Right lobe of liver (tissue), 6 donors: ENCODE measurements at regions not wholly inside any gene's neighbourhood (a gene's known extent, or its start where the extent isn't known, plus 50 kb on each side); places are given as distances from the start of the nearest gene placed in this dataset.

Experiments
- ATAC-seq, 4 donors: fragments of 200-7000 bp; cut with Tn5 transposase; one replicate each; pipeline ENCODE4 v1.9.1; 2020; ENCODE audit warnings: mild to moderate bottlenecking in 4 of 4, moderate library complexity in 4 of 4
- DNase-seq, 3 donors: peaks; one replicate each; pipeline ENCODE4 v3.0.0-alpha.2; 2020
- H3K27ac ChIP-seq, 3 donors: fragments of 200-600 bp; one replicate each; pipeline ENCODE4 v1.8.0; 2022
- H3K27me3 ChIP-seq, 2 donors: fragments of 200-600 bp; one replicate each; pipeline ENCODE4 v1.8.0; 2022
- H3K36me3 ChIP-seq, 4 donors: fragments of 200-600 bp; sonication (generic) in 1 of 4; one replicate each; pipeline versions ENCODE4 v1.5.1 to v1.8.0; 2017 to 2022; ENCODE audit warnings: control low read depth in 1 of 4
- H3K4me1 ChIP-seq, 4 donors: fragments of 200-600 bp; sonication (generic) in 1 of 4; one replicate each; pipeline versions ENCODE4 v1.5.1 to v1.8.0; 2017 to 2022; ENCODE audit warnings: control low read depth in 1 of 4
- H3K4me3 ChIP-seq, 3 donors: fragments of 200-600 bp; one replicate each; pipeline ENCODE4 v1.8.0; 2022
- H3K9me3 ChIP-seq, 4 donors: fragments of 200-600 bp; sonication (generic) in 1 of 4; one replicate each; pipeline versions ENCODE4 v1.5.1 to v1.8.0; 2017 to 2022; ENCODE audit warnings: control low read depth in 1 of 4
- POLR2A ChIP-seq: fragments of 450-650 bp; IDR thresholded peaks from one replicate; pipeline ENCODE4 v1.6.1; 2017; ENCODE audit warnings: antibody characterized with exemption, mild to moderate bottlenecking
- WGBS: methylation state at CpG from one replicate; pipeline ENCODE4 v1.1.6; 2018; ENCODE audit warnings: low coverage, low lambda C conversion rate; ENCODE audit not compliant: insufficient coverage; ENCODE audit errors: missing lambda C conversion rate; 5-methylcytosine and 5-hydroxymethylcytosine counted together
- intact Hi-C, 2 donors: fragments of 100-400 bp; cut with DNase I; formaldehyde crosslinking; loops; one replicate each; pipeline versions ENCODE4 v1.11.2 to v1.14.1; 2022
- TF ChIP-seq, protein P1 (sequence below), 4 donors: fragments of 200-600 bp in 3 of 4; fragments of 450-650 bp in 1 of 4; IDR thresholded peaks; one replicate each; pipeline versions ENCODE4 v1.5.1 to v1.8.0; 2016 to 2022; ENCODE audit warnings: antibody characterized with exemption in 4 of 4, mild to moderate bottlenecking in 2 of 4
- donor health status: DM: no; HTN: yes; CAD: no.
- donor health status: DM: no; HTN: no; CAD: no.
- donor health status: DM: no; HTN: no; CAD: no.
- donor health status: DM: no; HTN: yes; CAD: no.
- donor health status: DM: no; HTN: yes; CAD: no.

DNA sequence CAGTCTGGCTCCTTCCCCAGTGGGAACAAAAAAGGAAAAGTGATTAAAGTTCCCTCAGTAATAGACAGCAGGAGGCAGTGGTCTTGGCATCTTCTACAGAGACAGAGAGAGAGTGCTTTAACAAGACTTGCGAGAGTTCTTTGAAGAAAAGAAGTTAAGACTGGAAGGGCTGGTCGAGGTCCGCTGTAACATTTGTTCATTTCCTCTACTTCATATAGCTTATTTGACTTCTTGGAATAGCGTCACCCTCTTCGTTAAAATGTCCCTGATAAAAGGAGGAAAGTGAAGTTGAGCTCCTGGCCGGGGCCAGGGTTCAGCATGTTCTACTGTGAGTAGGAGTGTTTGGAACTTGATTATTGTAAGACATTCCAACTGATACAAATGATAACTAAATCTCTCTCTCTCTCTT lies 179.8 kb downstream of the SLIT2 start:
- DNase-seq (no peak), ATAC-seq (no peak)
- H3K4me1 ChIP-seq = peaks cover 0 to 4% (median 0%) of the 10 kb centered on the region in 4 donors
- intact Hi-C loops = no loop called here
- H3K4me3 ChIP-seq = no peak overlapping the region
- H3K27ac ChIP-seq = no peak overlapping the region
- no peak for TF ChIP-seq POLR2A
- TF ChIP-seq, protein P1, sequence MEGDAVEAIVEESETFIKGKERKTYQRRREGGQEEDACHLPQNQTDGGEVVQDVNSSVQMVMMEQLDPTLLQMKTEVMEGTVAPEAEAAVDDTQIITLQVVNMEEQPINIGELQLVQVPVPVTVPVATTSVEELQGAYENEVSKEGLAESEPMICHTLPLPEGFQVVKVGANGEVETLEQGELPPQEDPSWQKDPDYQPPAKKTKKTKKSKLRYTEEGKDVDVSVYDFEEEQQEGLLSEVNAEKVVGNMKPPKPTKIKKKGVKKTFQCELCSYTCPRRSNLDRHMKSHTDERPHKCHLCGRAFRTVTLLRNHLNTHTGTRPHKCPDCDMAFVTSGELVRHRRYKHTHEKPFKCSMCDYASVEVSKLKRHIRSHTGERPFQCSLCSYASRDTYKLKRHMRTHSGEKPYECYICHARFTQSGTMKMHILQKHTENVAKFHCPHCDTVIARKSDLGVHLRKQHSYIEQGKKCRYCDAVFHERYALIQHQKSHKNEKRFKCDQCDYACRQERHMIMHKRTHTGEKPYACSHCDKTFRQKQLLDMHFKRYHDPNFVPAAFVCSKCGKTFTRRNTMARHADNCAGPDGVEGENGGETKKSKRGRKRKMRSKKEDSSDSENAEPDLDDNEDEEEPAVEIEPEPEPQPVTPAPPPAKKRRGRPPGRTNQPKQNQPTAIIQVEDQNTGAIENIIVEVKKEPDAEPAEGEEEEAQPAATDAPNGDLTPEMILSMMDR (IDR thresholded peaks at IDR 0.05) = no peak
- H3K27me3 ChIP-seq = no peaks in the 10 kb centered on the region
- H3K9me3 ChIP-seq = no peaks in the 10 kb centered on the region
- WGBS = 68% methylated on average over 6 of the region's 6 CpGs
- H3K36me3 ChIP-seq = no peaks in the 10 kb centered on the region

DNA sequence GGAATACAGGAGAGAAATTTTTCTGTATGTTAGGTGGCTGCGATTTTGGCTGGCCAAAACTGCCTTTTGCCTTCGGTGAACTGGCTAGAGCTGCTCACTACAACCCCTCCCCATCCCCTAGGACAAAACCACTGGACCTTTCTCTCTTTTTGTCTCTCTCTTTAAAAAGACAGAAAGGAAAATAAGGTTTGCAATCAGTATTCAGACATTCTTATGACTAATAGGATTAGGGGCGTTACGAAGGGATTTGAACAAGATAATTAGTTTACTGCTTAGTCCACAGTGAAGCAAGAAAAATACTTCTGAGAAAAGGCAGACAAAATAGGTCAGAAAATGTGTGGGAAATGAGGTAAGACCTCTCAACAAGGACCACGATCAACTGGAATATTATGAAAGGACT lies 180.4 kb downstream of the SLIT2 start:
- Histone ChIP-seq H3K27me3 (no peaks in the 10 kb centered on the region), H3K9me3 (no peaks in the 10 kb centered on the region), H3K27ac (no peak overlapping the region), H3K36me3 (no peaks in the 10 kb centered on the region), H3K4me1 (peaks cover 0 to 5% (median 0%) of the 10 kb centered on the region in 4 donors), H3K4me3 (no peak overlapping the region)
- TF ChIP-seq POLR2A = no peak
- no peak for DNase-seq
- intact Hi-C loops = no loop called here
- WGBS = 61% methylated on average over 5 of the region's 5 CpGs
- no peak for ATAC-seq

DNA sequence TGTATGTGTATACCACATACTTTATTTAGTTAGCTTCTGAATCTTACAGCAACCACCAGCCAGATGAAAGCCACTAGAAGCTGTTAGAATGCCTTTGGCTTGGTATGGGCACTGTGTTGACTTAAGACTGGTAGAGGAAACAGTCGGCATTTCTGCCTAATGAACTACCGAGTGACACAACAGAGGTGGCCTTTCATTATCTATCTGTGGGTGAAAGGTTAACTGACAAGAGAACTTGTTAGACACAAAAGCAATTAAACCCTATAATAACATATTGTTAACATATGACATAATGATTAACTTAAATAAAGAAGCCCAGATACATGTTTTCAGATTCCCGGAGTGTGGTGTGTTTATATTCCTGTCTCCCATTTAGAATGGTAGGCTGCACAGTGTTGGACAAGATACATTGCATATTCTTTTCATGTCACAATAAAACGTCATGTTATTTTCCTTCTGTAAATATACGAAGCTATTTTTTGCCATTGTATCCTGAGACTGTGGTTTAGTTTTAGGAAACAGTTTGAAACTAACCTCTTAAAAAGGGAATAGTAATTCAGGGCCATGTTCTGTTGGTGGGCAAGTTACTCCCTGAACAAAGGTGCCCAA lies 181.5 kb downstream of the SLIT2 start:
- no peaks in the 10 kb centered on the region for H3K9me3 ChIP-seq
- H3K4me1 ChIP-seq = peaks cover 0 to 5% (median 0%) of the 10 kb centered on the region in 4 donors
- no peaks in the 10 kb centered on the region for H3K36me3 ChIP-seq
- ATAC-seq (peak; percentile 32 to 73 (median 56)), DNase-seq (no peak)
- intact Hi-C loops = no loop called here
- no peaks in the 10 kb centered on the region for H3K27me3 ChIP-seq
- H3K4me3 ChIP-seq = no peak overlapping the region
- 53% methylated on average over 5 of the region's 5 CpGs for WGBS
- no peak overlapping the region for H3K27ac ChIP-seq
- TF ChIP-seq POLR2A = no peak

DNA sequence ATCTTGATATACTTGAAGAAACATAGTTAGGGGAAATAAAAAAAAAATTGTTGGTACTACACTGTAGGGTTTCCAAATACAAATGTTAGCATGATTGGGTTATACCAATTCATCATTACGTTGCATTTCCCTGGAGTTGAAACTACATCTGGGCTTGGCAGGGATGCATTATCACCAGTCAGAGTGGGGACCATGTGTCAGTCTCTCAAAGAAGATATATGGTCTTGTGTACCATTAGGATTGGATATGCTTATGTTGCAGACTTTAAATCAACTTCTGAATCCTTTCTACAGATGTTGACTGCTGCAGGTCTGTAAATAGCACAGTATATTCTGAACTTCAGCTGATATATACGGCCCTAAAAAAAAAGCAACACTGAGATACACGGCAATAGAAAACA lies 188.5 kb downstream of the SLIT2 start:
- intact Hi-C loops = no loop called here
- no peaks in the 10 kb centered on the region for H3K27me3 ChIP-seq
- WGBS = 75% methylated on average over 3 of the region's 3 CpGs
- no peaks in the 10 kb centered on the region for H3K9me3 ChIP-seq
- no peak for TF ChIP-seq POLR2A
- TF ChIP-seq, protein P1 (IDR thresholded peaks at IDR 0.05) = no peak
- H3K4me3 ChIP-seq = no peak overlapping the region
- H3K27ac ChIP-seq = no peak overlapping the region
- H3K36me3 ChIP-seq = no peaks in the 10 kb centered on the region
- ATAC-seq (no peak), DNase-seq (no peak)
- peaks cover 0 to 5% (median 0%) of the 10 kb centered on the region in 4 donors for H3K4me1 ChIP-seq

DNA sequence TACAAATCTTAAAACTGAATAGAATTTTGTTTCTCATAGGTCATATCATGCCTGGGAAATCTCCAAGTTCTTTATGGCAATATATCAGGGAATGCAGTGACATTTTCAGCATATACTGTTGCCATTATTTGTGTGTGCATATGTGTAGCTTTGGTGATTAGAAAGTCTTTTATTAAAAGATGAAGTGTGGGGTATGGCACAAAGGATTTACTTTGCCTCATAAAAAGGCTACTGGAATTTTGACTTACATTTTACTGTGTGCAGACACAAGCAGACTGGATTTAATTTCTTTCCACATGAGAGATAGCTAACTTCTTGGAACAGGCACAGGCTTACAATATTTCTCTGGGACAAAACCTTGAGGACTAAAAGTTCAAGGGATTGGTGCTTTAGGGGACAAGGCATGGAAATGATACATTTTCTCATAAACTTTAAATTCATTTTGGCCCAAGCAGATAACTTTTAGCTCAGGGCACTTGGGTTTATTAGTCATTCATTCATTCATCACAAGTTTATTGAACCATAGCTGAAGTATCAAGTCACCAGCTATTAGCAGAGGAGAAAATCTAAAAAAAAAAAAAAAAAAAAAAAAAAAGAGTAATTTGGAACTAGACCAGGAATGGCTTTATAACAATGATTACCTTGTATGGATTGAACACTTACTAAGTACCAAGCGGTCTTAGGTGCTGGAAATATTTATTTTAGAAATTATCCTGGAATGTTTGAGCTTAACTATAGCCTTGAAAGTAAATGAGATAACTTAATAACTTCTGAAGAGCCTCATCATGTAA lies 191.5 kb downstream of the SLIT2 start:
- Histone ChIP-seq H3K9me3 (no peaks in the 10 kb centered on the region), H3K27ac (no peak overlapping the region), H3K4me1 (no peaks in the 10 kb centered on the region), H3K4me3 (no peak overlapping the region), H3K36me3 (no peaks in the 10 kb centered on the region), H3K27me3 (no peaks in the 10 kb centered on the region)
- TF ChIP-seq, protein P1 (IDR thresholded peaks at IDR 0.05) = no peak
- no peak for TF ChIP-seq POLR2A
- intact Hi-C loops = no loop called here
- 50% methylated on average over 1 of the region's 1 CpG for WGBS
- no peak for ATAC-seq
- no peak for DNase-seq
